Natural killer cell (primary cell): ENCODE measurements at regions not wholly inside any gene's neighbourhood (a gene's known extent, or its start where the extent isn't known, plus 50 kb on each side); places are given as distances from the start of the nearest gene placed in this dataset.

ENCODE experiments used
- ATAC-seq, 3 donors: fragments of 150-1000 bp in 2 of 3; fragments of 200-7000 bp in 1 of 3; cut with Tn5 transposase; 1 replicate in 1 of 3; 2 replicates in 2 of 3; pipeline ENCODE4 v1.10.0; 2021; ENCODE audit warnings: mild to moderate bottlenecking in 2 of 3, moderate library complexity in 2 of 3
- DNase-seq, 2 donors: peaks; one replicate each; pipeline versions ENCODE4 v3.0.0 to v3.0.0-alpha.2; 2013 to 2021; ENCODE audit warnings: mixed read lengths in 1 of 2
- H3K27ac ChIP-seq: one replicate; pipeline ENCODE4 v1.5.1; 2013; ENCODE audit warnings: mild to moderate bottlenecking, low read length
- H3K27me3 ChIP-seq: one replicate; pipeline ENCODE4 v1.6.1; 2013; ENCODE audit warnings: low read length; ENCODE audit not compliant: control insufficient read depth, insufficient read depth
- H3K36me3 ChIP-seq: one replicate; pipeline ENCODE4 v1.6.1; 2013; ENCODE audit warnings: low read length; ENCODE audit not compliant: control insufficient read depth, insufficient read depth
- H3K4me1 ChIP-seq: one replicate; pipeline ENCODE4 v1.6.1; 2013; ENCODE audit warnings: low read length; ENCODE audit not compliant: control insufficient read depth, insufficient read depth
- H3K4me3 ChIP-seq: one replicate; pipeline ENCODE4 v1.5.1; 2013; ENCODE audit warnings: low read length
- H3K9me3 ChIP-seq: one replicate; pipeline ENCODE4 v1.6.1; 2013; ENCODE audit warnings: low read length; ENCODE audit not compliant: control insufficient read depth, insufficient read depth
- H3K27ac Mint-ChIP-seq, 2 donors: one replicate each; pipeline ENCODE4 v1.8.0; 2022; ENCODE audit warnings: mild to moderate bottlenecking in 2 of 2, mixed read lengths in 2 of 2, moderate library complexity in 1 of 2
- H3K27me3 Mint-ChIP-seq, 2 donors: one replicate each; pipeline ENCODE4 v1.8.0; 2022; ENCODE audit warnings: low read depth in 2 of 2, mixed read lengths in 2 of 2
- H3K36me3 Mint-ChIP-seq: one replicate; pipeline ENCODE4 v1.8.0; 2022; ENCODE audit warnings: mixed read lengths
- H3K4me1 Mint-ChIP-seq, 2 donors: one replicate each; pipeline ENCODE4 v1.8.0; 2022; ENCODE audit warnings: mixed read lengths in 2 of 2
- H3K4me3 Mint-ChIP-seq: one replicate; pipeline ENCODE4 v1.8.0; 2022; ENCODE audit warnings: mild to moderate bottlenecking, moderate library complexity, mixed read lengths
- H3K9me3 Mint-ChIP-seq, 2 donors: one replicate each; pipeline ENCODE4 v1.8.0; 2022; ENCODE audit warnings: mixed read lengths in 2 of 2
- WGBS: methylation state at CpG from one replicate; pipeline ENCODE4 v1.1.7; 2013; ENCODE audit warnings: missing lambda C conversion rate; ENCODE audit not compliant: insufficient coverage; 5-methylcytosine and 5-hydroxymethylcytosine counted together
- intact Hi-C: fragments of 100-400 bp; cut with micrococcal nuclease; formaldehyde crosslinking; loops from one replicate; pipeline ENCODE4 v1.14.2; 2022
- TF ChIP-seq, protein P1 (sequence below): fragments of 200-600 bp; IDR thresholded peaks from one replicate; pipeline ENCODE4 v1.8.0; 2022; ENCODE audit warnings: antibody characterized with exemption

GRCh38 chr10:1886039-1886438 is 148.7 kb upstream of the ADARB2 start:
- no peaks in the 10 kb centered on the region for H3K27me3 ChIP-seq
- no peaks in the 10 kb centered on the region for H3K4me1 ChIP-seq
- intact Hi-C loops, result no loop called here
- no peak overlapping the region for H3K27ac Mint-ChIP-seq
- no peaks in the 10 kb centered on the region for H3K9me3 ChIP-seq
- TF ChIP-seq, protein P1, sequence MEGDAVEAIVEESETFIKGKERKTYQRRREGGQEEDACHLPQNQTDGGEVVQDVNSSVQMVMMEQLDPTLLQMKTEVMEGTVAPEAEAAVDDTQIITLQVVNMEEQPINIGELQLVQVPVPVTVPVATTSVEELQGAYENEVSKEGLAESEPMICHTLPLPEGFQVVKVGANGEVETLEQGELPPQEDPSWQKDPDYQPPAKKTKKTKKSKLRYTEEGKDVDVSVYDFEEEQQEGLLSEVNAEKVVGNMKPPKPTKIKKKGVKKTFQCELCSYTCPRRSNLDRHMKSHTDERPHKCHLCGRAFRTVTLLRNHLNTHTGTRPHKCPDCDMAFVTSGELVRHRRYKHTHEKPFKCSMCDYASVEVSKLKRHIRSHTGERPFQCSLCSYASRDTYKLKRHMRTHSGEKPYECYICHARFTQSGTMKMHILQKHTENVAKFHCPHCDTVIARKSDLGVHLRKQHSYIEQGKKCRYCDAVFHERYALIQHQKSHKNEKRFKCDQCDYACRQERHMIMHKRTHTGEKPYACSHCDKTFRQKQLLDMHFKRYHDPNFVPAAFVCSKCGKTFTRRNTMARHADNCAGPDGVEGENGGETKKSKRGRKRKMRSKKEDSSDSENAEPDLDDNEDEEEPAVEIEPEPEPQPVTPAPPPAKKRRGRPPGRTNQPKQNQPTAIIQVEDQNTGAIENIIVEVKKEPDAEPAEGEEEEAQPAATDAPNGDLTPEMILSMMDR, result no peak
- no peak overlapping the region for H3K4me3 ChIP-seq
- H3K4me1 Mint-ChIP-seq, result no peaks in the 10 kb centered on the region
- no peak overlapping the region for H3K4me3 Mint-ChIP-seq
- H3K27me3 Mint-ChIP-seq, result peaks cover 0 to 4% of the 10 kb centered on the region in 2 donors
- no peak for ATAC-seq
- peaks cover 6% of the 10 kb centered on the region for H3K36me3 Mint-ChIP-seq
- DNase-seq, result no peak
- no peak overlapping the region for H3K27ac ChIP-seq
- H3K9me3 Mint-ChIP-seq, result peaks cover 2 to 6% of the 10 kb centered on the region in 2 donors
- H3K36me3 ChIP-seq, result no peaks in the 10 kb centered on the region
- 83% methylated on average over 1 of the region's 1 CpG for WGBS

GRCh38 chr10:1882728-1883127 is 145.4 kb upstream of the ADARB2 start:
- H3K4me3 Mint-ChIP-seq, result no peak overlapping the region
- no peak for ATAC-seq
- peaks cover 0 to 4% of the 10 kb centered on the region in 2 donors for H3K27me3 Mint-ChIP-seq
- Histone ChIP-seq H3K9me3 (no peaks in the 10 kb centered on the region), H3K27ac (no peak overlapping the region), H3K4me3 (no peak overlapping the region), H3K4me1 (no peaks in the 10 kb centered on the region), H3K36me3 (no peaks in the 10 kb centered on the region), H3K27me3 (no peaks in the 10 kb centered on the region)
- H3K9me3 Mint-ChIP-seq, result peaks cover 2 to 6% of the 10 kb centered on the region in 2 donors
- TF ChIP-seq, protein P1, result no peak
- no peaks in the 10 kb centered on the region for H3K4me1 Mint-ChIP-seq
- intact Hi-C loops, result no loop called here
- H3K27ac Mint-ChIP-seq, result no peak overlapping the region
- 82% methylated on average over 3 of the region's 4 CpGs for WGBS
- no peak for DNase-seq
- peaks cover 6% of the 10 kb centered on the region for H3K36me3 Mint-ChIP-seq

- Mint-ChIP-seq H3K36me3 (peaks cover 6% of the 10 kb centered on the region), H3K4me3 (no peak overlapping the region), H3K4me1 (no peaks in the 10 kb centered on the region), H3K27ac (no peak overlapping the region), H3K9me3 (peaks cover 2 to 6% of the 10 kb centered on the region in 2 donors), H3K27me3 (peaks cover 0 to 4% of the 10 kb centered on the region in 2 donors)
- TF ChIP-seq, protein P1, result no peak
- intact Hi-C loops, result no loop called here
- Histone ChIP-seq H3K27ac (no peak overlapping the region), H3K4me1 (peaks cover 2% of the 10 kb centered on the region), H3K4me3 (no peak overlapping the region), H3K9me3 (no peaks in the 10 kb centered on the region), H3K27me3 (no peaks in the 10 kb centered on the region), H3K36me3 (no peaks in the 10 kb centered on the region)
- WGBS, result 88% methylated on average over 12 of the region's 12 CpGs
- no peak for ATAC-seq
- DNase-seq, result no peak
Observed at GRCh38 chr10:1882180-1882579, 144.9 kb upstream of the ADARB2 start.

DNA sequence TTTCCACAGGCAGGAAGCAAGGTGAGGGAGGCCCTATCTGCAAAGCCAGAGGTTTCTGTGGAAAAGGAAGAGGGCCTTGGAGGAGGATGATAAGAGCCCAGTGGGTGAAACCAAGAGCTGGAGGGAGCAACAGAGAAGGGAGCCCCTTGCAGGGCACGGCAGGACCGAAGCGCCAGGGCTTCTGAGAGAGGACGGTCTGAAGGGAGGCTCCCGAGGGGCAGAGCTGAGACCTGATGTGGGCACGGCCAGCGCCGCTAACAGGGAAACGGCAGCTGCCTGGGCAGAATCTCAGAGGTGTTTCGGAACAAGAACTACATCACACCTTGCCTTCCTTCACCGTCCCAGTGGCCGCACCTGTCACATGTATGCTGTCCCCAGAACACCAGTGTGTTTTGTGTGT is 144.3 kb upstream of the ADARB2 start:
- H3K27ac ChIP-seq, result no peak overlapping the region
- H3K9me3 ChIP-seq, result no peaks in the 10 kb centered on the region
- 95% methylated on average over 12 of the region's 12 CpGs for WGBS
- no peaks in the 10 kb centered on the region for H3K36me3 ChIP-seq
- DNase-seq (no peak), ATAC-seq (no peak)
- H3K4me1 ChIP-seq, result peaks cover 3% of the 10 kb centered on the region
- H3K27me3 ChIP-seq, result no peaks in the 10 kb centered on the region
- intact Hi-C loops, result no loop called here
- H3K36me3 Mint-ChIP-seq, result peaks cover 6% of the 10 kb centered on the region
- no peak overlapping the region for H3K4me3 Mint-ChIP-seq
- H3K4me3 ChIP-seq, result no peak overlapping the region
- H3K9me3 Mint-ChIP-seq, result peaks cover 2 to 3% of the 10 kb centered on the region in 2 donors
- no peak overlapping the region for H3K27ac Mint-ChIP-seq
- H3K27me3 Mint-ChIP-seq, result peaks cover 0 to 4% of the 10 kb centered on the region in 2 donors
- TF ChIP-seq, protein P1, result no peak
- no peaks in the 10 kb centered on the region for H3K4me1 Mint-ChIP-seq
